ACHN (cell line): ENCODE measurements at regions not wholly inside any gene's neighbourhood (a gene's known extent, or its start where the extent isn't known, plus 50 kb on each side); places are given as distances from the start of the nearest gene placed in this dataset.

Source experiments
- DNase-seq: peaks from one replicate; pipeline ENCODE4 v3.0.0-alpha.2; 2015
- in situ Hi-C: cut with HindIII; loops from 2 replicates; pipeline ENCODE4 v1.10.0; 2017; ENCODE audit warnings: low sequenced_read_pairs, low pct_ligation_motif_present, low pct_unique_long_range_greater_than_20kb

DNA sequence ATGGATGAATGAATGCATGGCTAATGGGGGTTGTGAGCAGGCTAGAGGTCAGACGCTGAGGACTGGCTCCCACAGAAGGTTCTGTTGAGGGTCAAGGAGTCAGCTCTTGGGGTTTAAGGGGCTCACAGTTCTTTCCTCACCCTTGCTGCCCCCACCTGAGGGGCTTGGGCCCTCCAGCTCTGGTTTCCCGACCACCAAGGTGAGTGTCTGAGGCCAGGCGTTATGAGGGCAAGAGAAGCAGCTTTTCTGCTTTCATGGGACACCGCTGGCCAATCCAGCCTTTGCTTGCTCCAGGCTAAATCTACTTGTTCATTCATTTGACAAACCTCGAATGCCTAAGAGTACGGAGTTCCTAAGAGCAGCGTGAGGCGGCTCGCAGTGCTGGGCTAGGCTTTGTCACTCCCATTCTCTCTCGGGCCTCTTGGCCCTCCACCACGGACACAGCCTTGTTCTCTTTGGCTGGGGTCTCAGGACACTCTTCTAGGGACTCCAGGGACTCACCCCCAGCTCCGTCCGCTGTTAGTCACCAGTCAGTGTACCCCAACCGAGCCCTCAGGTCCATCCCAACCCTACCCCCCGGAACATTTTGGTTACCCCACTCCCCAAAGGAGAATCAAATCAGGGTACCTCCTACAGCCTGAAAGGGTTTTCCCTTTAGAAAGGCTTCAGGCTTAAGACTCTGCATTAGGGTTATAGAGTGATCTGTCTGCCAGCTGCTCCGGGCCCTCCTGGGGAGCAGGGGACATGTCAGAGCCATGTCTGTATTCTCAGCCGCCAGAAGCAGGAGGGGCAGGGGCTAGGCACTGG, 210.1 kb upstream of the MVB12B start:
- no peak for DNase-seq
- in situ Hi-C loops, result no loop called here

DNA sequence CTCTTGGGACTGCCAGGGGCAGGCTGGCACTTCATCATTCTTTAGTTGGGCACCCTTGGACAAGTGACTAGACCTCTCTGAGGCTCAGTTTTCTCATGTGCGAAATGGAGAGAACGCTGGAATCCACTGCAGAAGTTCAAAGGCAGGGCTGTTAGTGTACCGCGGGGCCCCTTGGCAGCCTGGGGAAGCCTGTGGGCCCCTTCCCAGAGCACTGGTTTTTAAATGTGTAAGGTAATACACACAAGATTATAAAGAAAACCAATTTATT, 209.5 kb upstream of the MVB12B start:
- no peak for DNase-seq
- in situ Hi-C loops, result no loop called here

DNA sequence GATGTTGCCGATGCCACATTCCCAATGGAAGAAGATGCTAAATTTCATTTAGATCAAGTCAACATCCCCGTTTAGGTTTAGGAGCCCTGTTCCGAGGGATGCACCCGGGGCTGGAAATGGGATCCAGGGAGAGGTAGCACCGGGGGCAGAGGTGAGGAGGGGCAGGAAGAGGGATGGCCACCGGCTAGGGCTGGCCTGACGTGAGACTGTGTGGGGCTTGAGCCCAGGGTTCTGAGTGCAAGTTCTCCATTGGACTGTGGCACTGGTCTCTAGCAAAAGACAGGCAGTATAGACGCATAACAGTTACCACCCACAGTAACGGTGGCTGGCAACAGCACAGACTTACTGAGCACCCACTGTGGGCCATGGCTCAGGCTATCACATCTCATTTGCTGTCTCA, 209.0 kb upstream of the MVB12B start:
- DNase-seq, result no peak
- in situ Hi-C loops, result no loop called here

DNA sequence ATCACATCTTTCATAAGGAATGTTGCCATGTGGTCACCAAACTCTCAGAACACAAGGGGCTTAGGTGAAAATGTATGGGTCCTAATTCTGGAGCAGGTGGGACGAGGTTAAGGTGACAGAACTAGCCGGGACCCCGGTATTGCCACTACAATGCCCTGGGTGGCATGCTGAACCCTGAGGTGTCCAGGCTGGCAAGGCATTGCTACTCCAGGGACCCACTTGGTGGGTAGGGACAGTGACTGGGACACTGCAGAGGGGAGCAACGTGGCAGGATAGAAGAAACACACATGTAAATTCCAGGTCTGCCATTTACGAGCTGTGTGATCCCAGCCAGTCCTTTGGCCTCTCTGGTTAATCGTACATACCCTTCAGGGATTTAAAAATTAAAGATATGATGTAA, 206.9 kb upstream of the MVB12B start:
- in situ Hi-C loops, result no loop called here
- no peak for DNase-seq

DNA sequence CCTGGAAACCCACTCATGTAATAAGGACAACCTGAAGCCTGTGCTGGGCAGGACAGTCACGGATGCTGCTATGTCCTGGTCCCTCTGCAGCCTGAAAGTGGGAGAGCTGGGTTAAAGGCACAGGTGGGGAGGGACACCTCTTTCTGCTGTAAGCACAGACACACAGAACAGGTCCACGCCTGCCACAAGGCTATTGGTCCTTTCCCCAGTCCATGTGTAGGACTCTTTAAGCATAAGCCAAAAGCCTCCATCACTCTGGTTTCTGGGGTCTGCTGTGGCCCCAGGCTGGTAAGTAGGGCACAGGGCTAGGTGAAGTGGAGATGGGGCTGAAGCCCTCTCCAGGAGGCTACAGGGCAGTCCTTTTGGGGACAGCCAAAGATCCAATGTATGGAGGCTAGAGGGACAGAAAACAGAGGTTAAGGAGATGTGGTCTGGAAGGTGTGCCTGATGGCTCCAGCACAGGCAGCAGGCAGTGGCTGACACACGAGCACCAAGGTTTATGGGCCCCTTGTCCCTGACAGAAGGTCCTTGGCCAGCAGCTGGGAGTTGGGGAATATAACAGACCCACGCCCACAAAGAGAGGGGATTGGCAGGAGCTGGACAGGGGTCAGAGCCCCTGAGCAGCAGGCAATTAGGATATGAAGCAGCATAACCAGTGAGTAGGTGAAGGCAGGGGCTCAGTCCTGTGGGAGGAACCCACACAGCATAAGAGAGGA, 203.6 kb upstream of the MVB12B start:
- DNase-seq, result no peak
- in situ Hi-C loops, result no loop called here

DNA sequence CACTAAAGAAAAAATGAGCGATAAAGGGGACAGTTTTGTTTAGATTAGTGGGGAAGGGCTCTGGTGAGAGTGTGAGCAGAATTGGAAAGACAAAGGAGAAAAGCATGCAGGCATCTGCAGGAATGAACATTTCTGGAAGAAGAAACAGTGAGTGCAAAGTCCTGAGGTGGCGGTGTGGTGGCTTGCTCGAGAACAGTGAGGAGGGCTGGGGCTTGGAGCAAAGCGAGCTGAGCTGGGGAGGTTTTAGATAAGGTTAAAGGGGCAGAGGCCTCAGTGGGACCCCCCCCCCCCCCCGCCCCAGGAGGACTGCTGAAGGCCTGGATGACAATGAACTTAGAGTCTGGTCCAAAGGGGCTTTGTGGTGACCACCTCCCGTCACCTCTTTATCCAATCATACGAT, 202.7 kb upstream of the MVB12B start:
- DNase-seq, result no peak
- in situ Hi-C loops, result no loop called here

DNA sequence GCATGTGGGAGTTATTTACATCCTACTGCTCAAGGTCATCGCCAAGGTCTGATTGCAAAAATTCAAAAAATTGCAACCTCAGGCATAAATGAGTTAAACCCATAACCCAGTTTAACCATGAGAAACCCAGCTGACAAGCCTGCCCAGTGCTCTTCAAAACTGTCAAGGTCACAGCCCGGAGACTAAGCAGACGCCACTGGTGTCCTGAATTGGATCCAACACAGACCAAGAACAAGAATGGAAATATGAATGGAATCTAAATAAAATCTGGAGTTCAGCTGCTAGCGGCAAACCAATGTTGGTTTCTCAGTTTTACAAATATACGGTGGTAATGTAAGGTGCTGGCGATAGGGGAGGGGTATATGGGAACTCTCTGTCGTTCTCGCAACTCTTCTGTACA, 201.5 kb upstream of the MVB12B start:
- in situ Hi-C loops, result no loop called here
- DNase-seq, result no peak

DNA sequence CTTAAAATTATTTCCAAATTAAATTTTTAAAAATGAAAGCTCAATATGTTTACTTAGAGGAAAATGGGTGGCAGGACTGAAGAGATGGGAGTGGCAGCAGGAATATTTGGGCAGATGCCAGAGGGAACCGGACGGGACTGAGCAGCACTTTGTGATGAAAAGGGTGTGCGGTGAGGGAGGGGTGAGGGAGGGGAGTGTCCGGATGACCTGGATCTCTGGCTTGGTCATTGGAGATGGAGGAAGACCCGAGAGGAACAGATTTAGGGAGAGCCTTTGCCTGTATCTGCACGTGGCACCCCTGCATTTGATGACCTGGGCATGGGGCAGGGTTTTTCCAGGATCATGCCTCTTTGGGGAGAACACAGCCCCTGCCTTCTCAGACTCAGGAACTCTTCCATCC, 201.1 kb upstream of the MVB12B start:
- no peak for DNase-seq
- in situ Hi-C loops, result no loop called here

DNA sequence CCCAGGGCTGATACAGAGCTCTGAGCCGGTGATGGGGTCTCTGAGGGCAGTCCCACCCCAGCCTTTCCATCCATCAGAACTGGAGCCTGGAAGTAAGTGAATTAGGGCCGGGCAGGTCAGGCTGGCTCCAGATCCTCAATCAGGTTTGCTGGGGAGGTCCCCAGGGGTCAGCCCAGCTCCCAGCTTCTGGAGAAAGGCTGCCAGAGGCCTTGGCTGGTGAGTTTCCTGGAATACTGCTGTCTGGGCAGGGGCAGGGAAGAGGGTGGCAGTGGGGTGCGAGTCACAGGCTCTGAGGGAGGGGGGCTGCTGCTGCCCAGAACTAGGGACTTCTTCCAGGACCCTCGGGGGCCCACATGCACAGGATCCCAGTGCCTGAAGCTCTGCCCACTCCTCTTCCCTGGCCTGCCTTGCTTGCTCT, 200.6 kb upstream of the MVB12B start:
- in situ Hi-C loops, result no loop called here
- DNase-seq, result no peak

DNA sequence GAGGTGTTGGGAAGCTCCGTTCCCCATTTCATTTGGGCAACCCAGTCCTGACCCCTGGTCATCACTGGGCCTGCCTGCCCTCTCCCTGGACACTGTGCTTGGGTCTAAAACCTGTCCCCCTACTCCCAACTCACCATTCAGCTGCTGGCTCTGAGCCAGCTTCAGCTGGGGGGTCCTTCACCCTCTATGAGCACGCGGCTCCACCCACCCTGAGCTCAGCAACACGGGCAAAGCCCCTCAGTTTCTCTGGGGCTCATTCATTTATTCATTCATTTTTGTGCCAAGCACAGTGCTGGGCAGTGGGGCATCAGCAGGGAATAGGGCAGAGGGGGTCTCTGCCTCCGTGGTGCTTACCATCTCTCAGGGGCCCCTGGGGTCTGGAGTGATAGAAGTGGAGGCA, 199.8 kb upstream of the MVB12B start:
- in situ Hi-C loops, result no loop called here
- DNase-seq, result no peak

DNA sequence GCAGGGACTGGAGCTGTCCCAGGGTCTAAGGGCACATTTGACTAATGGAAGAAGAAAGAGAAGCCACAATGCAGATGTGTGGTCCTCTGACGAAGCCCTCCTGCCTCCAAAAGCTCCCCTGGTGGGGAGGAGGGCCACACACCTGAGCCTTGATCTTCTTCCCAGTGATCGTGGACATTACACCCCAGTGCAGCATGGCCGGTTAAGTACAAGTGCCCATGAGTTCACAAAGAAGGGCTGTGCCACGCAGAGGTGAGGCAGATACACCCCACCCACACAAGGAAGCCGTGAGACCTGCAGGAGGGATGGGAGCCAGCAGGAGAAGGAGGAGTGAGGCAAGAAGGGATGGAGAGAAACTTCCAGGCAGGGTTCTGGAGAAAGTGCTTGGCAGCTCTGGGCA, 199.0 kb upstream of the MVB12B start:
- in situ Hi-C loops, result no loop called here
- DNase-seq, result no peak

DNA sequence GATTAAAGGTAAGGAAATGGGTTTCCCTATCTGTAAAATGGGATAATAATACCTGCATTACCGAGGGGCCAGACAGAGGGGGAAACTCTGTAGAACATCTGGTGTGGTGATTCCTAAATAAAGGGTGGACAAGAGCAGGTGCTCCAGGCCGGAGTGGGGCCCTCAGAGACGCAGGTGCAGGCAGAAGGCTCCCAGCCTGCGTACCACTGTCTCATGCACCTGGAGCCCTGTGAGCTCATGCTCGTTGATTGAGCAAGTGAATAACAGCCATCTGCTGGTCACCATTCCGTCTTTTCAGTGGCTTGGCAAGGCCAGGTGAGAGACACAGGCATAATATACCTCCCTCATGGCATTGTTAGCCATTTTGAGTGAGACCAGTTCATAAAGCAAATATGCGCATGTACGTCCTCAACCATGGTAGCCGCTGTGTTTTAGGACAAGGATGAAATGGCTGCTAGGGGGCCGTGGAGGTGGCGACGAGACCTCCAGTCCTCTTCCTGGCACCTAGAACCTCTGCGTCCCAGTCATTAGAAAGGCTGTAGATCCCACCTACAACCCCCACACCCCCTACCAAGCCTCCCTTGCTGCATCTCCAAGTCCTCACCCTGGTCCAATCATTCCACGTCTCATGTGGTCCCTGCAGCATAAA, 198.0 kb upstream of the MVB12B start:
- in situ Hi-C loops, result no loop called here
- no peak for DNase-seq

DNA sequence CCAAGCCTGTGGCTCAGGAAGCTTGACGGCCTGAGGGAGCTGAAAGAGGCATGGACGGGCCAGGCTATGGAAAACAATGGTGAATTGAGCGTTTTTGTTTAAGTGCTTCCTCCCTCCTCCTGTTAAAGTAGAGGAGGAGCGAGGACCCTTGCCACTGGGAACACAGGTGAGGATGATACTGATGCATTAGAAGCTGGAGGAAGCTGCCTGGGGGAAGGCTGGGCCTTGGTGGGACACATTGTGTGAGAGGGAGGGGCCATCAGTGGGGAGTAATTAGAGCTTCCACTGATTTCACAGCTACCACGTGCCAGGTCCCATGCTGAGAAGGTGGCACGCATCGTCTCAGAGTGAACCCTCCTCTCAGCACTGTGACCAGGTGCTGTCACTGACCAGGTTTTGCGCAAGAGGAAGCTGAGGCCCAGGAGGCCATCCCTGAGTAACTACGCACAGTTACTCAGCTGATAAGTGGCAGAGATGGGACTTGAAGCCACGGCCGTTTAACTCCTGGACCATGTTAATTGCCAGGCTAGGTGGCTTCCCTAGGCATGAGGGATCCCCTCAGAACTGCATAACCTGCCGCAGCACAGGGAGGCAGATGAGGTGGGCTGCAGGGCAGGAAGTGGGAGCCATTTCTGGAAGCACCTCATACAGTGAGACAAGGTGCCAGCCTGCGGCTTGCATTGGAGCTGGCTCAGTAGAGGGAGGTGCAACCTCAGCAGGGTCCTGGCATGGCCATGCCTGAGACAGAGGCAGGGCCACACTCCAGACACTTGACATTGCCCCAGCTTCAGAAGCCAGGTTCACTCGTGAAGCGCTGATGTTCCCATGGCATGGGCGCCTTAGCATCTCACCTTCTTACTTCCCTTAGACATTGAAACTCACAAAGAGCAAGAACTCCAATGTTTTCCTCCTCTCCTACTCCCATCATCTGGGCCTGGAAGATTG, 195.3 kb upstream of the MVB12B start:
- DNase-seq, result no peak
- in situ Hi-C loops, result no loop called here

DNA sequence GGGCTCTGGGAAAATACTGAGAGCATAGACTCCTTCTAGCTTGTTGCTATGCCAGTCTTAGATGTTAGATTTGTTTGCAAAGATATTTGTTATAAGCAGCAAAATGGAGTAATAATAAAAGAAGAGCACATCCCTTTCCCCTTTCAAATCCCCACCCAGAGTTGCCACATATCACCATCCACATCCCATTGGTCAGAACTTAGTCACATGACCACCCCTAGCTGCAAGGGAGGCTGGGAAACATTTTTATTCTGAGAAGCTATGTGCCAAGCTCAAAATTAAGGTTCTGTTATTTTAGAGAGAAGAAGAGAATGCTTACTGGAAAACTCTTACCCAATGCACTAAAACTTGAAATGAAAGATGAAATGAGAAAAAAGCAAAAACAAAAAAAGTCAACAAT, 193.9 kb upstream of the MVB12B start:
- DNase-seq, result no peak
- in situ Hi-C loops, result no loop called here

DNA sequence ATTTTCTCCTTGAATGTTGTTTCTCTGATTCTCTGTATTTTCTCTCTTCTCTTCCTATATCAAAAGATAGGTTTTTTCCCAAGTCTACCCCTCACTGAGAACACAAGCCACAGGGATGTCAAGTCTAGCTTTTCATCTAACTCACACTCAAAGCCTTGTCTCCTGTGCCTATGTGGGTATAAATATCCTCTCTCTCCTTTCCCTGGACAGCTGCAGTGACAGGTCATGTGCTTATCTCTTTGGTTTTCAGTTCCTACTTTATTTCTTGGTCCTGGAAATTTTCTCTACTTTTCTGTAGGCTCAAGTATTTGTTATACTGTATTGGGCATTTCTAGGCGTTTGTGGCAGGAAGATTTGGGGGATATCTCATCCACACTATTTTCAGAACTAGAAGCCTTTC, 182.4 kb upstream of the MVB12B start:
- in situ Hi-C loops, result no loop called here
- no peak for DNase-seq

DNA sequence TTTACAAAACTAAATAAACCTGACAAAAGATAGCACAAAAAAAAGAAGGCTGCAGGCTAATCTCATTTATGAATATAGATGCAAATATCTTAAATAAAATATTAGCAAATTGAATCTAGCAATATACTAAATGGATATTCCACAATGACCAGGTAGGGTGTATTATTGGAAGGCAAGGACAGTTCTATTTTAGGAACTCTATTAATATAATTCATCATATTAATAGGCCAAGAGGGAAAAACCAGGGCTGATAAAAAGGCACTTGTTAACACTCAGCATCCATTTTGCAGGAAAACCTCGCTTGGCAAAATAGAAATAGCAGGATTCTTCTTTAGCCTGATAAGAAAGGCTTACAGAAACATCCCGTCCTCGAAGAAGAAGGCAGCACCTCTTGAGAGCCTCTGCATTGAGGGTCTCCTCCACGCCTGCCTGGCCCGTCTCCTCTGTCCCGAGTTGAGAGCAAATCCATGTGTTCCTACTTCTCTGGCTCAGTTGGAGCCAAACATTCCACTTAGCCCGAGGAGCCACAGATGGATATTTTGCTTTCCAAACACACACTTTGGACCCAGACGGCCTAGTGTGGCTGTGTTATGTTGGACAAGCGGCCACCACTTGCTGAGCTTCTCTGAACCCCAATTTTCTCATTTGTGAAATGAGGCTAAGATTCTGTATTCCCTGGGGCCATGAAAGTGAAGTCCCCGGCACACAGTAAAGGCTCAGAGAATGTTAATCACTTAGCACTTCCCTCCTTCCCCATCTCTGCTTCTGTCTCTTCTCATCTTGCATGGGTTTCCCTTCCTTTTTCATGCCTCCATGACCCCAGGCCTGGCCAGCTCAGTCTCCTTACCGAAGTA, 181.8 kb upstream of the MVB12B start:
- no peak for DNase-seq
- in situ Hi-C loops, result no loop called here

DNA sequence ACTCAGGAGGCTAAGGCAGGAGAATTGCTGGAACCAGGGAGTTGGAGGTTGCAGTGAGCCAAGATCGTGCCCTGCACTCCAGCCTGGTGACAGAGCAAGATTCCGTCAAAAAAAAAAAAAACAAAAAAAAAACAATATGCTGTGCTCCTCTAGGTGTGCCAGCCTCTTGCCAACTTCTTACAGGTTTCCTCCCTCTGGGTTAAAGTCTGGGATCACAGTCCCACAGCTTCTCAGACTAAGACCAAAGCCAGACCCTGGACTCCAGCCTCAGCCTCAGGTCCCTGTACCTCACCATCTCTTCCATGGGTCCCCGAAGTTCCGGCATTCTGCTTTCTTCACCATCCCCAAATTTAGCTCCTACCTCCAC, 180.8 kb upstream of the MVB12B start:
- in situ Hi-C loops, result no loop called here
- DNase-seq, result no peak
